Loucy (cell line): ENCODE measurements at regions not wholly inside any gene's neighbourhood (a gene's known extent, or its start where the extent isn't known, plus 50 kb on each side); places are given as distances from the start of the nearest gene placed in this dataset.

Experiments used
- H2AFZ ChIP-seq: fragments of 200-600 bp; sonication (generic); 2 replicates; pipeline ENCODE4 v1.6.0; 2016; ENCODE audit warnings: antibody characterized with exemption, mild to moderate bottlenecking, low read length, moderate library complexity
- H3F3A ChIP-seq: fragments of 200-600 bp; 2 replicates; pipeline ENCODE4 v1.6.0; 2016; ENCODE audit warnings: antibody characterized with exemption, low read depth, mild to moderate bottlenecking
- H3K27me3 ChIP-seq: fragments of 200-600 bp; sonication (generic); 2 replicates; pipeline ENCODE4 v1.6.1; 2014; ENCODE audit warnings: low read length, mild to moderate bottlenecking; ENCODE audit not compliant: insufficient read depth, poor library complexity, severe bottlenecking
- H3K36me3 ChIP-seq: fragments of 200-600 bp; sonication (generic); 2 replicates; pipeline ENCODE4 v1.6.1; 2016; ENCODE audit warnings: low read length; ENCODE audit not compliant: insufficient read depth
- H3K4me1 ChIP-seq: fragments of 200-600 bp; sonication (generic); 2 replicates; pipeline ENCODE4 v1.5.1; 2014; ENCODE audit warnings: low read length, mild to moderate bottlenecking; ENCODE audit not compliant: insufficient read depth, poor library complexity, severe bottlenecking
- H3K4me2 ChIP-seq: fragments of 200-600 bp; sonication (generic); 2 replicates; pipeline ENCODE4 v1.6.0; 2014; ENCODE audit warnings: antibody characterized with exemption, low read length, low read depth, mild to moderate bottlenecking; ENCODE audit not compliant: poor library complexity, severe bottlenecking
- H3K4me3 ChIP-seq: fragments of 200-600 bp; sonication (generic); 2 replicates; pipeline ENCODE4 v1.5.1; 2014; ENCODE audit warnings: low read length, mild to moderate bottlenecking, mixed read lengths; ENCODE audit not compliant: poor library complexity, severe bottlenecking
- H3K79me2 ChIP-seq: fragments of 200-600 bp; sonication (generic); 2 replicates; pipeline ENCODE4 v1.6.1; 2014; ENCODE audit warnings: low read length; ENCODE audit not compliant: insufficient read depth
- H3K9ac ChIP-seq: fragments of 200-600 bp; sonication (generic); 2 replicates; pipeline ENCODE4 v1.6.0; 2014; ENCODE audit warnings: mild to moderate bottlenecking, low read depth, low read length, moderate library complexity; ENCODE audit not compliant: poor library complexity, severe bottlenecking
- H3K9me2 ChIP-seq: fragments of 200-600 bp; sonication (generic); replicated peaks from 2 replicates; pipeline ENCODE4 v1.6.1; 2016; ENCODE audit warnings: low read depth, low read length, mixed read lengths
- H3K9me3 ChIP-seq: fragments of 200-600 bp; sonication (generic); 2 replicates; pipeline ENCODE4 v1.6.1; 2014; ENCODE audit warnings: mild to moderate bottlenecking, antibody characterized with exemption, low read length, low read depth; ENCODE audit not compliant: insufficient read depth
- H4K20me1 ChIP-seq: fragments of 200-600 bp; sonication (generic); 2 replicates; pipeline ENCODE4 v1.6.0; 2014; ENCODE audit warnings: antibody characterized with exemption, low read length, mild to moderate bottlenecking; ENCODE audit not compliant: insufficient read depth, poor library complexity, severe bottlenecking
- EZH2phosphoT487 ChIP-seq: fragments of 200-600 bp; IDR thresholded peaks from 2 replicates; pipeline ENCODE4 v1.6.1; 2018; ENCODE audit warnings: antibody characterized with exemption, mild to moderate bottlenecking, moderate library complexity, borderline replicate concordance
- TF ChIP-seq, protein P1 (sequence below): fragments of 200-600 bp; sonication (generic); conservative IDR thresholded peaks from 2 replicates; pipeline ENCODE4 v1.5.1; 2014; ENCODE audit warnings: mild to moderate bottlenecking, antibody characterized with exemption, low read length

DNA sequence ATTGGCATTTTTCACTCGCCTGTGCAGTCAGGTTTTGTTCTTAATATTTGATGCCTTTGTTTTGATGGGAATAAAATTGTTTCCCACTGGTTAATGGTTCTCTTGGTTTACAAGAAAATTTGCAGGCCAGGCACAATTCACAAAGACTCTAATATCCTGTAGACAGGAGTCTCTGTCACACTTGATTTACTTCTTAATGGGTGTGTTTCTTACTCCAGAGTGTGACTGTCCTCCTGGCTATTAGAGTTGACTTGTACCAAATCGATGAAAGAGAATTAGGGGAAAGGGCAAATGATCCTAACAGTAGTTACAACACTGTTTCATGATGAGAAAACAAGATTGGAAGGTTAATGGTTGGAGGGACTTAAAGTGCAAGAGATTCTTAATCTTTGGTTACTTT lies 142.8 kb upstream of the SV2C start:
- H3K9me2 ChIP-seq = no peaks in the 10 kb centered on the region
- H4K20me1 ChIP-seq = no peaks in the 10 kb centered on the region
- no peak overlapping the region for H3K4me2 ChIP-seq
- H3K36me3 ChIP-seq = no peaks in the 10 kb centered on the region
- no peaks in the 10 kb centered on the region for H3K79me2 ChIP-seq
- H2AFZ ChIP-seq = no peak overlapping the region
- H3K4me1 ChIP-seq = no peaks in the 10 kb centered on the region
- peaks cover 4% of the 10 kb centered on the region; the same call in 1 of the 2 replicates for H3K9me3 ChIP-seq
- no peak overlapping the region for H3K9ac ChIP-seq
- no peak for TF ChIP-seq EZH2phosphoT487
- H3F3A ChIP-seq = no peaks in the 10 kb centered on the region
- H3K27me3 ChIP-seq = no peaks in the 10 kb centered on the region
- no peak overlapping the region for H3K4me3 ChIP-seq

DNA sequence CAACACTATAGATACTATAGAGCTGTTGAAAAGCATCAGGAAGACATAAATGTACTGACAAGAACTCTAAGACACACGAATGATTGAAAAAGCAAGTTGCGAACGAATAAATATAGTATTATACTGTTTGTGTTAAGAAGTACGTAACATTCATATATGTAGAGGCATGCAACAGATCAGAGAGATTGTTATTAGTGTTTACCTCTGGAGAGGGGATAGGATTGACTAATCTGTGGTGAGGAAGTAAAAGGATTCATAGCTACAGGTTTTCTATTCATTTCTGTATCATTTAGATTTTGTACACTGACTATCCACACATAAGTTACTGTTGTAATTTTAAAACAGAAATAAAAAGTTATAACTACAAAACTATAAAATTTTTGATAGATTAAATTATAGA lies 147.6 kb upstream of the SV2C start:
- H3K9me3 ChIP-seq = no peaks in the 10 kb centered on the region
- H3K4me1 ChIP-seq = no peaks in the 10 kb centered on the region
- no peak overlapping the region for H2AFZ ChIP-seq
- no peaks in the 10 kb centered on the region for H3K27me3 ChIP-seq
- H4K20me1 ChIP-seq = no peaks in the 10 kb centered on the region
- H3K9me2 ChIP-seq = no peaks in the 10 kb centered on the region
- no peak overlapping the region for H3K9ac ChIP-seq
- H3K4me3 ChIP-seq = no peak overlapping the region
- no peaks in the 10 kb centered on the region for H3K79me2 ChIP-seq
- H3F3A ChIP-seq = no peaks in the 10 kb centered on the region
- no peak overlapping the region for H3K4me2 ChIP-seq
- TF ChIP-seq, protein P1, sequence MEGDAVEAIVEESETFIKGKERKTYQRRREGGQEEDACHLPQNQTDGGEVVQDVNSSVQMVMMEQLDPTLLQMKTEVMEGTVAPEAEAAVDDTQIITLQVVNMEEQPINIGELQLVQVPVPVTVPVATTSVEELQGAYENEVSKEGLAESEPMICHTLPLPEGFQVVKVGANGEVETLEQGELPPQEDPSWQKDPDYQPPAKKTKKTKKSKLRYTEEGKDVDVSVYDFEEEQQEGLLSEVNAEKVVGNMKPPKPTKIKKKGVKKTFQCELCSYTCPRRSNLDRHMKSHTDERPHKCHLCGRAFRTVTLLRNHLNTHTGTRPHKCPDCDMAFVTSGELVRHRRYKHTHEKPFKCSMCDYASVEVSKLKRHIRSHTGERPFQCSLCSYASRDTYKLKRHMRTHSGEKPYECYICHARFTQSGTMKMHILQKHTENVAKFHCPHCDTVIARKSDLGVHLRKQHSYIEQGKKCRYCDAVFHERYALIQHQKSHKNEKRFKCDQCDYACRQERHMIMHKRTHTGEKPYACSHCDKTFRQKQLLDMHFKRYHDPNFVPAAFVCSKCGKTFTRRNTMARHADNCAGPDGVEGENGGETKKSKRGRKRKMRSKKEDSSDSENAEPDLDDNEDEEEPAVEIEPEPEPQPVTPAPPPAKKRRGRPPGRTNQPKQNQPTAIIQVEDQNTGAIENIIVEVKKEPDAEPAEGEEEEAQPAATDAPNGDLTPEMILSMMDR = no peak
- no peak for TF ChIP-seq EZH2phosphoT487
- no peaks in the 10 kb centered on the region for H3K36me3 ChIP-seq

DNA sequence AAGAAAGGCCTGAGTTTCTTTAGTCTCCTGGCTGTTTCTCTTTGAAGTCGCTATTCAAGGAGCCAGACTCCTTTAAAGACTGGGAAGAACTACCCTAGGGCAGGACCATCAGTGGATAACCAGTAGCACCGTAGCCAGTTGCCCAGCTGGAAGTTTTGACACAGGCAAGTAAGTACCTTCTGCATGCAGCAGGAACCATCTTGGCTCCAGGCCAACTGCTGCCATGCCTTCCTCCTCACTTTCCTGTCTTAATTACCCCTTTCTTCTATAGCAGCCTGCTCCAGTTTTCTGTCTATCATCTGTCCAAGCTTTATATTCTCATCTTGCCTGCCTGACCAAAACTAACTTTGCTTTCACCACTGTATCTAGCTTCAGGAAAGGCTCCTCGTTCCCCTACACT lies 149.7 kb upstream of the SV2C start:
- Histone ChIP-seq H3K79me2 (no peaks in the 10 kb centered on the region), H3K9me2 (no peaks in the 10 kb centered on the region)
- no peak for TF ChIP-seq EZH2phosphoT487
- TF ChIP-seq, protein P1 = no peak

DNA sequence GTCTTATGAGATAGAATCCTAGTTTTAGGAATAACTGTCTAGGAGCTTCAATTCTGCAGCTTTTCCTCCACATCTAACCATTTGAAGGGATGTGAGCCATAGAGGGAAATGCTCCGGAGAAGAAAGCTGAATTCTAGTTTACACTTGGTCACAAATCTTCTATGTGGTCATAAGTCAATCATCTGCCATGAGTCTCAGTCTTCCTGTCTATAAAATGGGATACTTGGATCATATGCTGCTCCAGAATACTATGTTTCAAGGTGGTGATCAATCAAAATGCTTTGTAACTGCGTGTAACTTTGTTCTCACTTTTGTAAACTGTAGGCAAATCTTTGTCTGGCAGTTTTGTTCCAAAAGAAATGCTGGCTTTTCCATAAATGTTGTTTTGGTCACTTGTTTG lies 152.0 kb upstream of the SV2C start:
- H3K4me2 ChIP-seq = no peak overlapping the region
- no peaks in the 10 kb centered on the region for H3K9me2 ChIP-seq
- H3K27me3 ChIP-seq = no peaks in the 10 kb centered on the region
- no peaks in the 10 kb centered on the region for H4K20me1 ChIP-seq
- H3K9ac ChIP-seq = no peak overlapping the region
- no peak overlapping the region for H2AFZ ChIP-seq
- H3K79me2 ChIP-seq = no peaks in the 10 kb centered on the region
- TF ChIP-seq, protein P1 = no peak
- TF ChIP-seq EZH2phosphoT487 = no peak
- no peak overlapping the region for H3K4me3 ChIP-seq
- H3K36me3 ChIP-seq = no peaks in the 10 kb centered on the region
- H3K9me3 ChIP-seq = no peaks in the 10 kb centered on the region
- no peaks in the 10 kb centered on the region for H3K4me1 ChIP-seq
- H3F3A ChIP-seq = no peaks in the 10 kb centered on the region

More for the DNA sequence above, 149.7 kb upstream of the SV2C start:
- Histone ChIP-seq H3K4me3 (no peak overlapping the region), H3K4me1 (no peaks in the 10 kb centered on the region), H3F3A (no peaks in the 10 kb centered on the region), H3K9ac (no peak overlapping the region), H3K27me3 (no peaks in the 10 kb centered on the region), H3K36me3 (no peaks in the 10 kb centered on the region), H3K9me3 (no peaks in the 10 kb centered on the region), H4K20me1 (no peaks in the 10 kb centered on the region), H3K4me2 (no peak overlapping the region), H2AFZ (no peak overlapping the region)
